Breast epithelium (tissue), 4 donors: ENCODE measurements at regions not wholly inside any gene's neighbourhood (a gene's known extent, or its start where the extent isn't known, plus 50 kb on each side); places are given as distances from the start of the nearest gene placed in this dataset.
"Not testable (repeated sequence)": the region's sequence is repeated elsewhere in the genome, so short reads cannot be mapped to it uniquely, and the experiment has no call there.

Source experiments
- DNase-seq, 2 donors: peaks; one replicate each; pipeline ENCODE4 v3.0.0-alpha.2; 2019; ENCODE audit warnings: low spot score in 2 of 2
- H3K27ac ChIP-seq, 2 donors: fragments of 200-600 bp; sonication (generic) in 1 of 2; one replicate each; pipeline ENCODE4 v1.5.1; 2016 to 2019; ENCODE audit warnings: mild to moderate bottlenecking in 1 of 2
- H3K27me3 ChIP-seq, 2 donors: fragments of 200-600 bp; sonication (generic) in 1 of 2; one replicate each; pipeline versions ENCODE4 v1.5.1 to v1.6.0; 2017 to 2019; ENCODE audit warnings: control low read depth in 1 of 2, mild to moderate bottlenecking in 1 of 2
- H3K36me3 ChIP-seq: fragments of 200-600 bp; one replicate; pipeline ENCODE4 v1.5.1; 2019
- H3K4me1 ChIP-seq, 2 donors: fragments of 200-600 bp; sonication (generic); one replicate each; pipeline ENCODE4 v1.5.1; 2016 to 2019; ENCODE audit warnings: control low read depth in 1 of 2
- H3K4me3 ChIP-seq, 3 donors: fragments of 200-600 bp; sonication (generic); 1 replicate in 2 of 3; 2 replicates in 1 of 3; pipeline ENCODE4 v1.5.1; 2016 to 2019; ENCODE audit warnings: mild to moderate bottlenecking in 3 of 3, moderate library complexity in 2 of 3
- H3K9me3 ChIP-seq, 2 donors: fragments of 200-600 bp; sonication (generic) in 1 of 2; one replicate each; pipeline ENCODE4 v1.5.1; 2016 to 2019; ENCODE audit warnings: control low read depth in 1 of 2
- POLR2A ChIP-seq: fragments of 450-650 bp; IDR thresholded peaks from one replicate; pipeline ENCODE4 v1.6.1; 2016; ENCODE audit warnings: antibody characterized with exemption, mild to moderate bottlenecking, moderate library complexity
- POLR2AphosphoS5 ChIP-seq, 3 donors: sonication (generic); formaldehyde crosslinking; IDR thresholded peaks; one replicate each; pipeline ENCODE4 v1.6.1; 2017; ENCODE audit warnings: antibody characterized with exemption in 3 of 3
- intact Hi-C: fragments of 100-400 bp; cut with DNase I; formaldehyde crosslinking; loops from one replicate; pipeline ENCODE4 v1.15.1; 2023; ENCODE audit warnings: low total_unique reads
- TF ChIP-seq, protein P1 (sequence below), 3 donors: fragments of 450-650 bp; IDR thresholded peaks; one replicate each; pipeline ENCODE4 v1.5.1; 2016 to 2017; ENCODE audit warnings: antibody characterized with exemption in 3 of 3, mild to moderate bottlenecking in 3 of 3, moderate library complexity in 3 of 3

DNA sequence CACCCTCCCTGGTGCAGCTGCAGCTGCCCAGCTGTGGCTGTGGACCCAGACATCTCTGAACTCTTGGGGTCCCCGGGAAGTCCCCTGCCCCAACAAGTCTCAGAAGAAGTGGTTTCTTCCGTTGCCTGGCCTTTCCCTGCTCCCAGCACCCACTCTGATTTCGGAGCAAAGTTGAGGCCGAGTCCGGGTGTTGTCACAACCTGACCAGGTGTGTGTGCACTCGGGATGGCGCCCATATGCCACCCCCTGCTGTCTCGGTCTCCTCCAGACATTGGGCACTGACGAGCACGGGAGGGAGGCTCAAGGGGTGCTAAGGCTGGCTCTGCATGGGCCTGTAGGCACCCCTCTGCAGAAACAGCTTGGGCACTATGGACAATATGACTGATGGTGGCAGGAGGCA, 1055.3 kb downstream of the REEP3 start:
- TF ChIP-seq POLR2A: no peak
- TF ChIP-seq, protein P1, sequence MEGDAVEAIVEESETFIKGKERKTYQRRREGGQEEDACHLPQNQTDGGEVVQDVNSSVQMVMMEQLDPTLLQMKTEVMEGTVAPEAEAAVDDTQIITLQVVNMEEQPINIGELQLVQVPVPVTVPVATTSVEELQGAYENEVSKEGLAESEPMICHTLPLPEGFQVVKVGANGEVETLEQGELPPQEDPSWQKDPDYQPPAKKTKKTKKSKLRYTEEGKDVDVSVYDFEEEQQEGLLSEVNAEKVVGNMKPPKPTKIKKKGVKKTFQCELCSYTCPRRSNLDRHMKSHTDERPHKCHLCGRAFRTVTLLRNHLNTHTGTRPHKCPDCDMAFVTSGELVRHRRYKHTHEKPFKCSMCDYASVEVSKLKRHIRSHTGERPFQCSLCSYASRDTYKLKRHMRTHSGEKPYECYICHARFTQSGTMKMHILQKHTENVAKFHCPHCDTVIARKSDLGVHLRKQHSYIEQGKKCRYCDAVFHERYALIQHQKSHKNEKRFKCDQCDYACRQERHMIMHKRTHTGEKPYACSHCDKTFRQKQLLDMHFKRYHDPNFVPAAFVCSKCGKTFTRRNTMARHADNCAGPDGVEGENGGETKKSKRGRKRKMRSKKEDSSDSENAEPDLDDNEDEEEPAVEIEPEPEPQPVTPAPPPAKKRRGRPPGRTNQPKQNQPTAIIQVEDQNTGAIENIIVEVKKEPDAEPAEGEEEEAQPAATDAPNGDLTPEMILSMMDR (IDR thresholded peaks at IDR 0.05): no peak
- no peak for TF ChIP-seq POLR2AphosphoS5 (IDR thresholded peaks at IDR 0.05)
- no peak overlapping the region for H3K27ac ChIP-seq
- no peaks in the 10 kb centered on the region for H3K4me1 ChIP-seq
- H3K27me3 ChIP-seq: no peaks in the 10 kb centered on the region
- H3K36me3 ChIP-seq: no peaks in the 10 kb centered on the region
- no peak for DNase-seq
- H3K4me3 ChIP-seq: no peak overlapping the region
- intact Hi-C loops: no loop called here
- H3K9me3 ChIP-seq: no peaks in the 10 kb centered on the region

- H3K27ac ChIP-seq, H3K4me3 ChIP-seq, DNase-seq, H3K9me3 ChIP-seq, H3K27me3 ChIP-seq, intact Hi-C loops, H3K4me1 ChIP-seq, H3K36me3 ChIP-seq: not testable (repeated sequence)
Measured at GRCh38 chr10:64578757-64579156, 1057.6 kb downstream of the REEP3 start.

GRCh38 chr10:64586934-64587503, 1065.8 kb downstream of the REEP3 start:
- Histone ChIP-seq H3K9me3 (no peaks in the 10 kb centered on the region), H3K27me3 (no peaks in the 10 kb centered on the region), H3K36me3 (no peaks in the 10 kb centered on the region), H3K4me1 (no peaks in the 10 kb centered on the region), H3K4me3 (no peak overlapping the region), H3K27ac (no peak overlapping the region)
- DNase-seq: no peak
- TF ChIP-seq, protein P1 (IDR thresholded peaks at IDR 0.05): no peak
- TF ChIP-seq POLR2A (no peak), POLR2AphosphoS5 (IDR thresholded peaks at IDR 0.05) (no peak)
- intact Hi-C loops: no loop called here

- H3K9me3 ChIP-seq: no peaks in the 10 kb centered on the region
- no peak for DNase-seq
- no peak overlapping the region for H3K27ac ChIP-seq
- no peaks in the 10 kb centered on the region for H3K27me3 ChIP-seq
- H3K4me3 ChIP-seq: no peak overlapping the region
- no peaks in the 10 kb centered on the region for H3K36me3 ChIP-seq
- TF ChIP-seq POLR2A (no peak), POLR2AphosphoS5 (IDR thresholded peaks at IDR 0.05) (no peak)
- TF ChIP-seq, protein P1 (IDR thresholded peaks at IDR 0.05): no peak
- intact Hi-C loops: no loop called here
- H3K4me1 ChIP-seq: no peaks in the 10 kb centered on the region
Measured at GRCh38 chr10:64594072-64594471, 1072.9 kb downstream of the REEP3 start.

- Histone ChIP-seq H3K4me1 (no peaks in the 10 kb centered on the region), H3K9me3 (no peaks in the 10 kb centered on the region), H3K27ac (no peak overlapping the region), H3K36me3 (no peaks in the 10 kb centered on the region), H3K4me3 (no peak overlapping the region), H3K27me3 (no peaks in the 10 kb centered on the region)
- DNase-seq: no peak
- intact Hi-C loops: no loop called here
- TF ChIP-seq POLR2AphosphoS5 (IDR thresholded peaks at IDR 0.05) (no peak), POLR2A (no peak)
- TF ChIP-seq, protein P1 (IDR thresholded peaks at IDR 0.05): no peak
Measured at GRCh38 chr10:64598600-64598999, 1077.4 kb downstream of the REEP3 start.

DNA sequence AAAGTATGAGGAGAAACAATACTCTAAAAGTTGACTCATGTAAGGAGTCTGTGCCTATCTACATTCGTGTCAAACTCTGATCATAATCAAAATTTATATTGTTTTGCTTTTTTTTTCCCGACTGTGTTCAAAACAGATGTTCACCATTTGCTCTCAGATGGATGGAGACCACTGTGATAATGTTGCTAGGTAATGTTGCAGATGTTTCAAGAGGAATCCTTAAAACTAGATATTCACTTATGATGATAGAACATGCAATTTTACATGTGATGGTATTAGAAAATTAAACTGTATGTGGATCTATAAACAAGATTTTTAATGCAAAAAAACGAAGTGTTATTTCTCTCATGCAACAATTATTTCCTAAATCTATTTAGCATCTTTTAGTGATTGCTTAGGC, 1080.1 kb downstream of the REEP3 start:
- no peaks in the 10 kb centered on the region for H3K9me3 ChIP-seq
- no peak overlapping the region for H3K27ac ChIP-seq
- DNase-seq: no peak
- H3K4me3 ChIP-seq: no peak overlapping the region
- H3K27me3 ChIP-seq: no peaks in the 10 kb centered on the region
- intact Hi-C loops: no loop called here
- TF ChIP-seq, protein P1 (IDR thresholded peaks at IDR 0.05): no peak
- TF ChIP-seq POLR2A (no peak), POLR2AphosphoS5 (IDR thresholded peaks at IDR 0.05) (no peak)
- H3K4me1 ChIP-seq: no peaks in the 10 kb centered on the region
- no peaks in the 10 kb centered on the region for H3K36me3 ChIP-seq
